HG02763 (cell line): ENCODE measurements at regions not wholly inside any gene's neighbourhood (a gene's known extent, or its start where the extent isn't known, plus 50 kb on each side); places are given as distances from the start of the nearest gene placed in this dataset.
"Not testable (repeated sequence)": the region's sequence is repeated elsewhere in the genome, so short reads cannot be mapped to it uniquely, and the experiment has no call there.

Source experiments
- ATAC-seq: cut with Tn5 transposase; IDR thresholded peaks from one replicate; pipeline ENCODE4 v1.9.1; 2021; ENCODE audit warnings: mild to moderate bottlenecking, moderate library complexity; ENCODE audit not compliant: unreplicated experiment

GRCh38 chr7:9029681-9030530, 596.5 kb downstream of the NXPH1 start:
- no peak for ATAC-seq

GRCh38 chr7:9030976-9031375, 597.6 kb downstream of the NXPH1 start:
- no peak for ATAC-seq

GRCh38 chr7:9031386-9031785, 598.0 kb downstream of the NXPH1 start:
- no peak for ATAC-seq

GRCh38 chr7:9036080-9036479, 602.7 kb downstream of the NXPH1 start:
- no peak for ATAC-seq

- no peak for ATAC-seq
Observed at GRCh38 chr7:9071160-9071762, 637.9 kb downstream of the NXPH1 start.

- not testable (repeated sequence) for ATAC-seq
Observed at GRCh38 chr7:9075774-9076173, 642.4 kb downstream of the NXPH1 start.

GRCh38 chr7:9082203-9082602, 648.8 kb downstream of the NXPH1 start:
- no peak for ATAC-seq

- no peak for ATAC-seq
Observed at GRCh38 chr7:9083837-9084236, 650.4 kb downstream of the NXPH1 start.

- no peak for ATAC-seq
Observed at GRCh38 chr7:9091282-9091681, 657.9 kb downstream of the NXPH1 start.

GRCh38 chr7:9097565-9098060, 664.2 kb downstream of the NXPH1 start:
- no peak for ATAC-seq

GRCh38 chr7:9100289-9100688, 666.9 kb downstream of the NXPH1 start:
- no peak for ATAC-seq

GRCh38 chr7:9102846-9103245, 669.4 kb downstream of the NXPH1 start:
- ATAC-seq = no peak

- ATAC-seq = no peak
Observed at GRCh38 chr7:9106747-9107146, 673.3 kb downstream of the NXPH1 start.

- no peak for ATAC-seq
Observed at GRCh38 chr7:9120331-9120730, 686.9 kb downstream of the NXPH1 start.

GRCh38 chr7:9124320-9124719, 690.9 kb downstream of the NXPH1 start:
- no peak for ATAC-seq

- ATAC-seq = no peak
Observed at GRCh38 chr7:9125246-9125645, 691.8 kb downstream of the NXPH1 start.

- ATAC-seq = no peak
Observed at GRCh38 chr7:9127901-9128300, 694.5 kb downstream of the NXPH1 start.

GRCh38 chr7:9148687-9149086, 715.3 kb downstream of the NXPH1 start:
- no peak for ATAC-seq

- no peak for ATAC-seq
Observed at GRCh38 chr7:9149499-9150082, 716.2 kb downstream of the NXPH1 start.

- ATAC-seq = not testable (repeated sequence)
Observed at GRCh38 chr7:9163691-9164090, 730.3 kb downstream of the NXPH1 start.

- ATAC-seq = no peak
Observed at GRCh38 chr7:9175871-9176270, 742.5 kb downstream of the NXPH1 start.

GRCh38 chr7:9181356-9181755, 747.9 kb downstream of the NXPH1 start:
- ATAC-seq = no peak
